GM19043 (cell line): ENCODE measurements at regions not wholly inside any gene's neighbourhood (a gene's known extent, or its start where the extent isn't known, plus 50 kb on each side); places are given as distances from the start of the nearest gene placed in this dataset.

Experiments used
- ATAC-seq: cut with Tn5 transposase; IDR thresholded peaks from one replicate; pipeline ENCODE4 v1.9.1; 2021; ENCODE audit warnings: low read depth; ENCODE audit not compliant: unreplicated experiment

GRCh38 chr4:179803857-179804256 lies 2361.6 kb upstream of the AGA start:
- no peak for ATAC-seq

GRCh38 chr4:179804440-179804839 lies 2362.2 kb upstream of the AGA start:
- no peak for ATAC-seq

DNA sequence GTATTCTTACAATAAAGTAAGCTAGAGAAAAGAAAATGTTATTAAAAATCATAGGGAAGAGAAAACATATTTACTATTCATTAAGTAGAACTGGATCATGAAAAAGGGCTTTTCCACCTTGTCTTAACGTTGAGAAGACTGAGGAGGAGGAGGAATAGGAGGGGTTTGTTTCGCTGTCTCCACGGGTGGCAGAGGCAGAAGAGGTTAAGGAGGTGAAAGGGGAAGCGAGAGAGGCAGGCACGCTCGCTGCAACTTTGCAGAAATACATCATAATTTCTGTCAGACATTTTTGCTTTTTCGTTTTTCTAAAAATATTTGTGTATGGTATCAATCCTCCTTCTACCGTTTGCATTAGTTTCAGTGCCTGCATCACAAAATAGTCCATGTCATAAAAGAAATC lies 2375.1 kb upstream of the AGA start:
- no peak for ATAC-seq

- ATAC-seq: no peak
These were observed 2381.1 kb upstream of the AGA start for GRCh38 chr4:179823342-179823741.

- ATAC-seq: no peak
These were observed 2389.0 kb upstream of the AGA start for GRCh38 chr4:179831274-179831673.

DNA sequence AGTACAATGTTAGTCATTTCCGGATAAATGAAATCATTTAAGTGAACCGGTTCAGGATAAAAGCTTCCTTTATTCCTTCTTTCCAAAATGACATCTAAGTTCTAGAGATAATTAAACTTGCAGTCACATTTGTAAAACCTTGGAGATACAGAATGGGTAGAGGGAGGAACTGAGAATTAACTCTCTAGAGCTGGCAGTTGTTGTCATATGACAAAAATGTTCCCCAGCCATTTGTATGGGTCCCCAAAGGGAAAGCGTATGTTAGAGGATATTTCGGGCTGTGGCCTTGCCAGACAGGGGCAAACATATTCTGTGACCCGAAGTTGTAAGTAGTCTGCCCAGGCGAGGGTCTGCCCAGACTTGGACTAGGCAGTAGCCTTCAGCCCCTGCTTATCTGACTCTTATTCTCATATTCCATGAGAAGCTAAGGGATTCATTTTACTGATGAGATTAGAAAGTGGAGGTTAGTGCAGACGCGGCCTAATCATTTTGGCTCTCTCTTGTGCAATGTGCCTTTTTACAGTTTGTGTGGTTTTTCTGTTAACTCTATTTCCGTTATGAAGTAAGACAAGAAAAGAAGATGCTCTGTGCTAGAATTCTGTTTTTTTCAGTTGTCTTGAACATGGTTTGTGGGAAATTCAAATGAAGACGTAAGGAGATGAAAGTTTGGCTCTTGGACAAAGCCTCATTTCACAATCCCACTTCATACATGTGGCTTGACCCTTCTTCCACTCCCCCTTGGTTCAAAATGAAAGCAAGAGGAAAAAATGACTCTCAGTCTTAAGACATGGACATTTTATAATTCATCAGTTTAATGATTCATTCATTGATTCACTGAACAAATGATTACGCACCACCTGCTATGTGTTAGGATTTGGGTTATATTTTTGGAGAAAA lies 2394.2 kb upstream of the AGA start:
- ATAC-seq: no peak

GRCh38 chr4:179843370-179843769 lies 2399.8 kb upstream of the TENM3 start:
- no peak for ATAC-seq

DNA sequence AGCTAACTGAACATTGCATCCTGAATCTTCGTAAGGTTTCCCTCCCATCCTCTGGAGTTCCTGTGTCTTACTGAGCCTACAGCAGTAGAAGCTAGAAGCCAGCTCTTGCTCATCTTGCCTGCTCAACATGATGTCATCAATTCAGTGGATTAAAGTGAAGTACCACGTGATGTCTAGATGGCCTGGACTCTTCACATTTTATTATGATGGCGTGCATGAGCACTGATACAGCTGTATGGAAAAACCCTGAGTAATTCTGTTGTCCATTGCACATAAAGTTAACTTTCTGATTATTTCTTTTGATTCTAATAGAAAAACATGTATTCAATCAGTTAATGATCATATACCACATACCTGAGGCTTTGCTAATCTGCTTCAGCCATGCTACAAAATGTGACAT lies 2387.7 kb upstream of the TENM3 start:
- ATAC-seq: no peak

DNA sequence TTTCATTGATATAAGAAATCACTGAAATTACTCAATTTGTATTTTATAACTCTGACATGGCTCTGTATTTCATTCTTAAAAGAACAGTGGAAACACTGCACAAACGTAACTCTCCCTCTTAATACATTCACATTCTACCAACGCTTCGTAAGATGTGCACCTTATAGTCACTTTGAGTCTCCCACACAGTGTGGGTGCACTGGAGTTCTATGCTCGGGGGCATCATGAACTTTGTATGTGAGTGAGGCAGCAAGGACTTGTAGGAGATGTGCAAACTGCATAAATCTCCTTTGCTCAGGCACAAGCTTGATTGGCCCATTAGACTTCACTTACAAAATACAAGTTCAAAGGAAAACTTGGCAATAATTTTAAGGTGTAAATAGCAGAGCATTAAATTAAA lies 2385.0 kb upstream of the TENM3 start:
- ATAC-seq: no peak

DNA sequence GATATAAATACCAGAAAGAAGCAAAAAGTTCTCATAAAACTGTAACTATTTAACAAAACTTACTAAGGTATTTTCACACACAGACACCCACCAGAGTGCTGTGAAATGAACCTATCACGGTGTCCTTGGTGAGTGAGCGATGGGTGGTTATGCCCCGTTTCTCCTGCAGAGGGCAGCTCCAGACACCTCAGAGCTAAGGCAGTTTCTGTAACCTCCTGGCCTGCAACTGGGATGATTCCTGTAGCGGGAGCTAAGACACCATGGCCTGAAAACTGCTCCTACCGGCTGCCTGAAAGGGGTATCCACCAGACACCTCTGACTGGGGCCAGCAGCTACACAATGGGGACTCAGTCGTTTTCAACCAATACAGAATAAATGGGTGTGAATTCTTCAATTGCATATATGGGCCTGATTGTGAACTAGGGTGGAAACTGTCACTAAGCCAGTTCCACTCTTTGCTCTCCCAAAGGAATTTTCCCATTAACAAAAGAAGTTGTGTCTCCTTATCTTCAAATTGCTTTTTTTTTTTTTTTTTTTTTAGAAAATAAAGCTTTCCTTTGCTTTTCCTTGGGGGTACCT lies 2375.8 kb upstream of the TENM3 start:
- peak; percentile 93 for ATAC-seq

- no peak for ATAC-seq
These were observed 2371.5 kb upstream of the TENM3 start for GRCh38 chr4:179871726-179872125.

DNA sequence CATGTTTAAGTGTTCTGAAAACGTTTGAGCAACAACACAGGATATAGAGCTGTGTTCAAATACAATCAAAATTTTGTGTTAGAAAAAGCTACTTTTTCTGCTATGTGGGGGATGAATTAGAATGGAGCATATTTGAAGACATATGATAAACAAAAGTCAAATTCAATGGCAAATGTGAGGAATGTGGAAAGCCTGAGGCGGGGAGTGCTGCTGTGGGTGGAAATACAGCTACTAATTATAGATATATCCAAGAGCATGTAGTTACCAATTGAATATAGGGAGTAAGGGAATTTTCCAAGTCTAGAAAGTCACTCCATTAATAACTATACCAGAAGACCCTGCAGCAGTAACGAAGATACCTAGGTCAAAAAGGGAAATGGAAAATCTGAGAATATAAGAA lies 2370.4 kb upstream of the TENM3 start:
- no peak for ATAC-seq

DNA sequence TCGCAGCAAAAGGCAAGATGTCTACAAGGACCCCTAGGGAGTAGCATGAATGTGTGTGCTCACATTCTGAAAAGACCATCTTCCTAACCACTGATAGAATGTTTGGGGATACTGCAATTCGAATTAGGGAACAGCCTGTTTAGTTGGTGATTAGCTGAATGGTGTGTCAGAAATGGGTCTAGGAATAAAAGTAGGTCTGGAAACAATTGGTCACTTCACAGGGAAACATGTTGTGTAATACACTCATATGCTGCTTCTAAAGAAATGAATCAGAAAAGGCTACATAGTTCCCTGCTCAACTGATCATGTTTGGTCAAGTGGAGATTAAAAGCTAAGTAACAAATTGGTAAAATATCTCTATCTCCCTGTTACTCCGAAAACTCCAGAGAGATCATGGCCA lies 2362.4 kb upstream of the TENM3 start:
- ATAC-seq: no peak

GRCh38 chr4:179894066-179894778 lies 2349.0 kb upstream of the TENM3 start:
- ATAC-seq: no peak

DNA sequence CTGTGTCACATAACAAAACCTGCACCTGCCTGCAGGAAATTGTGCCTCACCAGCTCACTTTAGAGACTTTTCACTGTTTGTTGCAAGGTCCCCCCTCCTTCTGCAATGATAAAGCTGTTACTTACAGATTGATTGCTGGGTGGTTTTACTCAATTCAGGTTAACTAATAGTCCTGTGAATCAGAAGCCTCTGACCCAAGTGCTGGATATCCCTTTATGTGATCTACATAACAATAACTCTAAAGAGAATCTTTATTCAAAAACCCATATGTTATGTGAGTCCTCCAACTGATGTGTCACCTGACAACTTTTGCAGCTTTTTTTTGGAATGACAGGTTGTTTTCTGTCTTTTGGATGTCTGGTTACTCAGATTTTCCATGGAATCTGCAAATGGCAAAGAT lies 2323.6 kb upstream of the TENM3 start:
- ATAC-seq: no peak

DNA sequence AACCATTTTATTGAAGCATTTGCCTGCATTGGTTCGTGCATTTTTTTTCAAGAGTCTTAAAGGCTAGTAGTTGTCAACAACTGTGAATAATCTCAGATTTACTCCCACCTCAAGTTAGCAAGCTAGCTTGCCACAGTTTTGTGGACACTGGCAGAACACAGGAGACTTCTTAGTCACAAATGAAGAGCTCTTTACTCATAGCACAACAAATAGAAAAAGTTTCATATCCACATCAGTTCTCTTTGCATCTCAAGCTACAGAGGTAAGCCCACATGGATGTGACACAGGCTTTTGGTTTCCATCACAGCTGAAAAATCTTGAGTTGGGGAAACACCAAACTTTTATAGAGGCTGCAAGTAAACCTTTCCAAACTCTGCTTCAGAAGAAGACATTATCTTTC lies 2315.7 kb upstream of the TENM3 start:
- ATAC-seq: no peak

- ATAC-seq: no peak
These were observed 2301.3 kb upstream of the TENM3 start for GRCh38 chr4:179941911-179942310.

DNA sequence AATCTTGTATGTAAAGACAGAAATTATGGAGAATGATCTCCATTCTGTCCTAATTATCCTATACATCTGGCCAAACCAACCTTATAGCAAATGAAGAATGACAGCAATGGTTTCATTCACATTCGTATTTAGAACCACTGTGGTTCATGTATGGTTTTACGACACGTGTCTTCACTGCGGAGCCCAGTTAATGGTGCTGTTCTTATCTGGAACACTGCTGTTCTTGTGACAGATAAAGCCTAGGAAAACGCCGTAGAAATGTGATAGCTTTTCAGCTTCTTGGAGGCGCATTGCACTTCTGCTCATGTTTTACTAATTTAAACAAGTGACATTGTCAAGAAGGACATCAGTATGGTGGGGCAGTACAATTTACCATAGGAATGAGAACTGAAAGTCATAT lies 2266.4 kb upstream of the TENM3 start:
- no peak for ATAC-seq

GRCh38 chr4:179977378-179977777 lies 2265.8 kb upstream of the TENM3 start:
- no peak for ATAC-seq

DNA sequence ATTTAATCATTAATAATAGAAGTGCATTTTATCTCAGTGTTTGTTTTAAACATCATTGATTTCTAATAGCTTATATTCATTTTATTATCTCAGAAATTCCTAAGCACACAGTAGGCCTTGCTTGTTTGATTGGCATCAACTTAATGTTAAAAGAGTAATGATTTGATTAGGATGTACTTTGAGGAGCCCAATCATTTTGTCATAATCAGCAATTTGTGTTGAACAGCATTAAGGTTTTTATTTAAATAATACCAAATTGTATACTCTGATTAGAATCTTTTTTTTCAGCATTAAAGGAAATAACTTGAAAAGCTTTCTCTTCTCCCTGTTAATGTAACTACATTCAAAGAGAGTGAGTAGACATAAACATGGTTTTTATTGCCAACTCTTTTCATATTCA lies 2262.0 kb upstream of the TENM3 start:
- ATAC-seq: no peak

GRCh38 chr4:179989975-179990374 lies 2253.2 kb upstream of the TENM3 start:
- peak; percentile 97 for ATAC-seq

DNA sequence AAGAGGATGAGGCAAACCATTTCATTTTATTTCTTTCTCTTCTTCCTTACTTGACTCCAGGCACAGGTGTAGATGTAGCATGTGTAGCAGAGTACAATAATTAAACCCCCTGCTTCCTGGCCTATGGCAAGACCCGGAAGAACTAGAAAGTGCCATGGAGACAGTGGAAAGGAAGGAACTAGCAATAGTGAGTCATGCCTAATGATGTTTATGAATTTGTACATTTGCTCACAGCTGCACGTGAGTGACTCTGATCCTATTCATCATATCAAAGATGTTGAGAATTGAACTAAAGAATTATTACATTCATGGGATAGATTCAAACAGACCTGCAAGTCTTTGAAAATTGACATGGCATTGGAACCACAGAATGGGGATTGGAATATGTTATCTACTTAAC lies 2233.9 kb upstream of the TENM3 start:
- ATAC-seq: no peak
